ENCODE measurements at regions not wholly inside any gene's neighbourhood (a gene's known extent, or its start where the extent isn't known, plus 50 kb on each side); places are given as distances from the start of the nearest gene placed in this dataset.
A peak's percentile ranks its signal among the peaks of the same experiment; 100 is the strongest.

- no peak overlapping the region for H3K4me3 ChIP-seq
- H3K9me3 ChIP-seq, result no peaks in the 10 kb centered on the region
- ATAC-seq (peak; percentile 9 to 40 (median 29)), DNase-seq (no peak)
- TF ChIP-seq CTCF (IDR thresholded peaks at IDR 0.05) (no peak), POLR2A (IDR thresholded peaks at IDR 0.05) (no peak)
- H3K4me1 ChIP-seq, result no peaks in the 10 kb centered on the region
- 32% methylated on average over 4 of the region's 13 CpGs for WGBS (ENCODE audit: insufficient coverage, low coverage, low lambda C conversion rate, missing lambda C conversion rate)
- H3K36me3 ChIP-seq, result peaks cover 0 to 2% (median 0%) of the 10 kb centered on the region in 4 donors
- no peak overlapping the region for H3K27ac ChIP-seq
- intact Hi-C loops (cut with DNase I), result no loop called here
- no peaks in the 10 kb centered on the region for H3K27me3 ChIP-seq
Measured at GRCh38 chr2:71746946-71747501, 293.7 kb downstream of the DYSF start.

GRCh38 chr2:71744781-71745180 is 291.4 kb downstream of the DYSF start:
- H3K4me3 ChIP-seq, result no peak overlapping the region
- no peaks in the 10 kb centered on the region for H3K27me3 ChIP-seq
- H3K4me1 ChIP-seq, result no peaks in the 10 kb centered on the region
- WGBS (ENCODE audit: insufficient coverage, low coverage, low lambda C conversion rate, missing lambda C conversion rate), result no CpG with 5 or more reads among the region's 6 CpGs
- intact Hi-C loops (cut with DNase I), result no loop called here
- H3K36me3 ChIP-seq, result no peaks in the 10 kb centered on the region
- DNase-seq (no peak), ATAC-seq (no peak)
- no peaks in the 10 kb centered on the region for H3K9me3 ChIP-seq
- TF ChIP-seq POLR2A (IDR thresholded peaks at IDR 0.05) (no peak), CTCF (IDR thresholded peaks at IDR 0.05) (no peak)
- H3K27ac ChIP-seq, result no peak overlapping the region

GRCh38 chr2:71743995-71744675 is 290.8 kb downstream of the DYSF start:
- Histone ChIP-seq H3K36me3 (no peaks in the 10 kb centered on the region), H3K27me3 (no peaks in the 10 kb centered on the region), H3K27ac (no peak overlapping the region), H3K4me3 (no peak overlapping the region), H3K4me1 (no peaks in the 10 kb centered on the region), H3K9me3 (no peaks in the 10 kb centered on the region)
- TF ChIP-seq CTCF (IDR thresholded peaks at IDR 0.05) (no peak), POLR2A (IDR thresholded peaks at IDR 0.05) (no peak)
- 67% methylated on average over 1 of the region's 6 CpGs for WGBS (ENCODE audit: insufficient coverage, low coverage, low lambda C conversion rate, missing lambda C conversion rate)
- ATAC-seq, result no peak
- no peak for DNase-seq
- intact Hi-C loops (cut with DNase I), result no loop called here

GRCh38 chr2:71742953-71743601 is 289.7 kb downstream of the DYSF start:
- Histone ChIP-seq H3K4me3 (no peak overlapping the region), H3K4me1 (no peaks in the 10 kb centered on the region), H3K27ac (no peak overlapping the region), H3K27me3 (no peaks in the 10 kb centered on the region), H3K9me3 (no peaks in the 10 kb centered on the region), H3K36me3 (no peaks in the 10 kb centered on the region)
- intact Hi-C loops (cut with DNase I), result no loop called here
- DNase-seq (no peak), ATAC-seq (peak in 1 of 4 donors; percentile 46)
- TF ChIP-seq POLR2A (IDR thresholded peaks at IDR 0.05), result no peak
- no peak for TF ChIP-seq CTCF (IDR thresholded peaks at IDR 0.05)
- 80% methylated on average over 8 of the region's 16 CpGs for WGBS (ENCODE audit: insufficient coverage, low coverage, low lambda C conversion rate, missing lambda C conversion rate)
